GM19351 (cell line): ENCODE measurements at regions not wholly inside any gene's neighbourhood (a gene's known extent, or its start where the extent isn't known, plus 50 kb on each side); places are given as distances from the start of the nearest gene placed in this dataset.

ENCODE experiments used
- ATAC-seq: cut with Tn5 transposase; IDR thresholded peaks from one replicate; pipeline ENCODE4 v1.9.1; 2021; ENCODE audit warnings: mild to moderate bottlenecking, moderate library complexity; ENCODE audit not compliant: unreplicated experiment

- no peak for ATAC-seq
Measured at GRCh38 chr3:167958141-167958540, 137.6 kb downstream of the GOLIM4 start.

- no peak for ATAC-seq
Measured at GRCh38 chr3:167952969-167953368, 142.8 kb downstream of the GOLIM4 start.

GRCh38 chr3:167950212-167950611 is 145.5 kb downstream of the GOLIM4 start:
- no peak for ATAC-seq

DNA sequence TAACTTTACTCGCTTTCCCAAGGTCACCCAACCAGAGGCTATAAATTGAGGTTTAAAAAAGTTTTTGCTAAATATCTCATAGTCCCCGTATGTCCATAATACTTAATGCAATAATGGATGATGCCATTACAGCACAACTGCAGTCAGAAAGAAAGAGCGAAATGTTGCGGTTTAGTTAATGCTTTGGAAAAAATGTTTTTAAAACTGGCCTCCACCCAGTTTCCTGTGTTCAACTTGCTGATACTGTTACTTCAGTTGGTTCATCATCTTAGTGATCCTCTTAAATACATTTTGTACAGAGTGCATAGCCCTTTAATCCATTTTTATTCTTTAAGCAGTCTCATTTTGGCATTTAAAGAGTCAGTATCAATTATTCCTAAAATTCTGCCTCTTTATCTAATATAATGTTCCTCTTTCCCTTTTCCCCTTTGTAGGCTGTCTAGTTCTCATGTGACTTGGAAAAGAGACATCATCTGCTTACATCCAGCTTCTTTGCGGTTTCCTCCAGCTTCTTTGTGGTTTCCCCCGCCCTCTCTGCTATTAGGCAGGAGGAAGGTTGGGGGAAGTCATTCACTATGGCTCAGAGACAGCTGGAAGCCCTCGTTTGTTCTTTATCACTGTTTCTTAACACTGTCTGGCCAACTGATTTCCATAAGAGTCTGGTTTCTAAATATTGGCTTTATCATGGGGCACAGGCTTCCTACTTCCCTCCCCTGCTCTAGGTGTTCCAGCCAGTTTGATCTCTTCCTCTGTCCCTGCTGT is 154.3 kb downstream of the GOLIM4 start:
- ATAC-seq: no peak

DNA sequence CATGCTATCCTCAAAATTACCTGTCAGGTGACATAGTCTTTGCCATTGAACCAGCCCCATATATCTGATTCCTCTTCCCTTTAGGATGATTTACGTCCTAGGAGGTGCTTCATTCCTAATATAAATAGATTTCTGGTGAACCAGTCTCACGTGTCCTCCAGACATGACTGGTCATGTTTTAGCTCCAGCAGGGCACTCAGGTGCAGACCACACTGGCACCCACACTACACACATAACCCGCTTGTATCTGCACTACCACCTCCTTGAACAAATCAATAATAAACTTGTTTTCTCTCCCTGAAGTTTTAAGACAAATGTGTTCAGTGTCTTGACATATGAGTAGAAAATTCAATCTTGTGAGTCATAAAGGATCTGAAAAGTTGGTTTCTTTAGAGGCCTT is 155.5 kb downstream of the GOLIM4 start:
- ATAC-seq: no peak

DNA sequence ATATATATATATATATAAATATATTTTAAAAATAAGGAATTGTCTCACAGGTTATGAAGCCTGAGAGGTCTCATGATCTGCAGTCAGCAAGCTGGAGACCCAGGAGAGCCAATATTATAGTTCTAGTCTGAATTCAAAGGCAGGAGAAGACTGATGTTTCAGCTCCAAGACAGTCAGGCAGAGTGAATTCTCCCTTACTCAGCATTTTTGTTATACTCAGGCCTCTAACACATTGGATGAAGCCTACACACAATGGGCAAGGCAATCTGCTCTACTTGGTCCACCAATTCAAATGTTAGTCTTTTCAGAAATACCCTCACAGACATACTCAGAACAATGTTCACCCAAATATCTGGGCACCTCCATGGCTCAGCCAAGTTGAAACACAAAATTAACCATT is 157.2 kb downstream of the GOLIM4 start:
- no peak for ATAC-seq

- ATAC-seq: no peak
Measured at GRCh38 chr3:167936019-167936418, 159.7 kb downstream of the GOLIM4 start.

DNA sequence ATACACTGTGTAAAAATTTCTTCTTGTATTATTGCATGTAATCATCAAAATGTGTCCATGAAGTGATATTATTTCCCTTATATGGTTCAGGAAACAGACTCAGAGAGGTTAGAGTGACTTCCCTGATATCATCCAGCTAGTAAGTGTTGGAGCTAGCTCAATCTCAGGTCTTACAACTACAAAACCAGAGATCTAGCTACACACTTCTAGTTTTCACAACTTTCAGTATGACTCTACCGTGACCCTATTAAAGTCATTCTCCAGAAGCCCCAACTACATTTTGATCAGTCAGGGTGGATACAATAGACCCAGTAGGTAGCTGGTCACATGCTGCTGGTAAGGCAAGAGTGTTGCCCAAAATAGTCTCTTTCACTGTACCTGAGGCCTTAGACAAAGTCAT is 165.3 kb downstream of the GOLIM4 start:
- no peak for ATAC-seq

DNA sequence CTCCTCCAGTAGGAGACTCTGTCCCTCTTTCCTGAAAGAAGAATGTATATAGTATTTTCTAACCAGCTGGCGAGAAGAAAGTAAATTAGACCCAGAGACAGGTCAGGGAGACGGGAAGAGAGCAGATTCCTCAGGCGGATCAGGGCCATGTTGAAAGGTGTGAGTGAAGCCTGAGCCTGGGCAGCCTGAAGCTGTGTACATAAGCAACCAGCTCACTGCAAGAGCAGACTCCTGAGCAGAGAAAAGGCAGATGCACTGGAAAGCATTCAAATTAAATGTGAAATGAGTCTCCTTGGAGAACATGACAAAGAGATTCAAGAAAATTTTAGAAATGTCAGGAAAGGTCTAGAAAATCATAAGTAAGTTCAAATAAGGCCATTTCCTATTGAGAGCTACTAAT is 165.8 kb downstream of the GOLIM4 start:
- no peak for ATAC-seq

GRCh38 chr3:167928381-167928780 is 167.3 kb downstream of the GOLIM4 start:
- ATAC-seq: no peak

GRCh38 chr3:167920747-167921146 is 175.0 kb downstream of the GOLIM4 start:
- no peak for ATAC-seq

DNA sequence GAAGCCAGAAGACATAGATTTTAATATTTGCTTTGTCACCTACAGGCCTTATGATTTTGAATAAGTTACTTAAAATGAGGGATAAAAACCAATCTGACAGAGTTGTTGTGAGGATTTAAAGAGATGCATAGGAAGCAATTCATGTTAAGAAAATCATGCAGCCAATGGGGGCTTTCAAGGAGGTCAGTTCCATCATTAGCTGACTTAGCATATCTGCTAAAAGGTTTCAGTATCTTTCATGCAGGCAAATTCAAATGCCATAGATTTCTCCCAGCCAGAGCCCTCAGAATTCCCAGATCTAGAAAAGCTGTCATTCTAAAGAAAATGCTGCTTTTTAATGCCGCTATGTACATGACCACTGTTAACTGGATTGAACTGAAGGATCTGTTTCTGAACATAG is 176.1 kb downstream of the GOLIM4 start:
- no peak for ATAC-seq

- ATAC-seq: no peak
Measured at GRCh38 chr3:167918686-167919085, 177.0 kb downstream of the GOLIM4 start.

DNA sequence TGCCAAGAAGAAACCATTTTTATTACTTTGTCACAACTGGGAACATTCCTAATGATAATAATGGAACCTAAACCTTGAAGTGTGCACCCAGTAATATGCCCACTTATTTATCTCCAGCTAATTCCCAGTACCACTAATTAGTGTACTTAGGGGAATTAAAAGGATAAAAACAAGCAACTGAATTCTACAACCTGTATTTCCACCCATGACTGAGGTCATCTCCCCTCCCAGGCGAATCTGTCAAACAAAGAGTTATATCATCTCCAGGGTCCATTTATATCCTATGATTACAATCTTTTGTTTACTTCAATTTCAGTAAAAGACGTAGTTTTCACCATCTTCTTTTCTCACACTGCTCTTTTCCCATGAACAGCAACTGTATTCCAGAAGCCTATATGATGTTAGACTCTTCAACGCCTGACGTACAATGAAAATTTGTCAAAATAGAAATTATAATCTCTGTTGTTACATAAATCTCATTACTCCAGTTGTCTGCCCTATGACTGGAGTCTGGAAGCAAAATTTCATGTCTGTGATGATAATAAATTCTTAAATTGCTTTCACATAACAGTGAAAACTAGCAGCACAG is 177.6 kb downstream of the GOLIM4 start:
- ATAC-seq: no peak

DNA sequence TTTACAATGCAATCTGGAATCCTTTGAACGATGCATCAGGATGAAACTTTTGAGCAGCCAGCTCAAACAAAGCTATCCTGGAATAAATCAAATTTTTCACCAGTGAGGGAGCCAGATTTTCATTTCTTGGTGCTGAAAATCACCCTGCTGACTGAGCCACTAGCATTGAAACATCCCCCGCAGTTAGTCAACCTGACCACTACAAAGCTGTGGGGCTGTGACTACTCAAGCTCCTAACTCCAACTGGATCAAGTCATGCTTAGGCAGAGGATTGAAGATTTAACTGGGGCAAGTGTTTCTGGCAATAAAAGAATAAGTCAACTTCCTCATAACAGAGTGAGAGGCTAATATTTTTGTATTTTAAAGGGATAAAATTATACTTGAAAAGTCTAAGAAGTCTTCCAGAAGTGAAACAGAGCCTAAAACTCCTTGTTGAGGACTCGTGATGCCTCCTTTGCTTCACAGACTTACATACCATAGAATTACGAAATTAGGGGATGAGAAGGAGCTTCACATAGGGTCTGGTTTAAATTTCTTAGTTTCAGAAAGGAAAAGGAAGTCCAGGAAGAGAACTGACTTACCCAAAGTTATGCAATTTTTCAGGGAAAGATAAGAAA is 177.8 kb downstream of the SERPINI1 start:
- ATAC-seq: peak; percentile 59

- no peak for ATAC-seq
Measured at GRCh38 chr3:167909952-167910351, 174.4 kb downstream of the SERPINI1 start.

GRCh38 chr3:167909504-167909896 is 174.0 kb downstream of the SERPINI1 start:
- ATAC-seq: no peak

GRCh38 chr3:167908746-167909503 is 173.4 kb downstream of the SERPINI1 start:
- no peak for ATAC-seq

GRCh38 chr3:167908221-167908620 is 172.7 kb downstream of the SERPINI1 start:
- ATAC-seq: no peak

- no peak for ATAC-seq
Measured at GRCh38 chr3:167901138-167901537, 165.6 kb downstream of the SERPINI1 start.

DNA sequence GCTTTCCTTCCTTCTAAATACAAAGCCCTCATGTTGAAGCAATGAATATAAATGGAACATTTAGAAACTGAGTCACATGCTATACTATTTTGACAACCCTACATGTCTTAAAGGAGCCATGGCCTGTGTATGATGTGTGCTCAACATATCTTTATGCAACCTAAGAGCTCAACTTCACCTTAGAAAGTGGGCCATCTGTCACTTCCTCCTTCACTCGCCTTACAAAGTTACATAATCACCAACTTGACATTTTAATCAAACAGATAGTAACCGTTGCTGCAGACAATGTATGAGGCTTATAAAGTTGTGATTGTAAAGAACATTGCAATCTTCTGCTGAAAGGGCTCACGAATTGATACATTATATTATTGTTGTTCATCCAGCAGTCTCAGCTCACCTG is 163.6 kb downstream of the SERPINI1 start:
- no peak for ATAC-seq

GRCh38 chr3:167898091-167898490 is 162.6 kb downstream of the SERPINI1 start:
- no peak for ATAC-seq
